Stimulated activated memory B cell treated with anti-CD40 and anti-IgM and Interleukin-4, amounts not matched to agents 10 μg/mL and 1 μg/mL and 100 μg/mL, for 72 hours (primary cell): ENCODE measurements at regions not wholly inside any gene's neighbourhood (a gene's known extent, or its start where the extent isn't known, plus 50 kb on each side); places are given as distances from the start of the nearest gene placed in this dataset.

ENCODE experiments used
- ATAC-seq: fragments of 150-1000 bp; cut with Tn5 transposase; 2 replicates; pipeline ENCODE4 v1.10.0; 2021
- H3K27ac Mint-ChIP-seq: one replicate; pipeline ENCODE4 v1.8.0; 2022; ENCODE audit warnings: mild to moderate bottlenecking, mixed read lengths
- H3K27me3 Mint-ChIP-seq: one replicate; pipeline ENCODE4 v1.8.0; 2022; ENCODE audit warnings: mixed read lengths
- H3K36me3 Mint-ChIP-seq: one replicate; pipeline ENCODE4 v1.8.0; 2022; ENCODE audit warnings: mixed read lengths
- H3K4me1 Mint-ChIP-seq: one replicate; pipeline ENCODE4 v1.8.0; 2022; ENCODE audit warnings: mixed read lengths
- H3K4me3 Mint-ChIP-seq: one replicate; pipeline ENCODE4 v1.8.0; 2022; ENCODE audit warnings: mild to moderate bottlenecking, moderate library complexity, mixed read lengths
- H3K9me3 Mint-ChIP-seq: one replicate; pipeline ENCODE4 v1.8.0; 2022; ENCODE audit warnings: mixed read lengths

DNA sequence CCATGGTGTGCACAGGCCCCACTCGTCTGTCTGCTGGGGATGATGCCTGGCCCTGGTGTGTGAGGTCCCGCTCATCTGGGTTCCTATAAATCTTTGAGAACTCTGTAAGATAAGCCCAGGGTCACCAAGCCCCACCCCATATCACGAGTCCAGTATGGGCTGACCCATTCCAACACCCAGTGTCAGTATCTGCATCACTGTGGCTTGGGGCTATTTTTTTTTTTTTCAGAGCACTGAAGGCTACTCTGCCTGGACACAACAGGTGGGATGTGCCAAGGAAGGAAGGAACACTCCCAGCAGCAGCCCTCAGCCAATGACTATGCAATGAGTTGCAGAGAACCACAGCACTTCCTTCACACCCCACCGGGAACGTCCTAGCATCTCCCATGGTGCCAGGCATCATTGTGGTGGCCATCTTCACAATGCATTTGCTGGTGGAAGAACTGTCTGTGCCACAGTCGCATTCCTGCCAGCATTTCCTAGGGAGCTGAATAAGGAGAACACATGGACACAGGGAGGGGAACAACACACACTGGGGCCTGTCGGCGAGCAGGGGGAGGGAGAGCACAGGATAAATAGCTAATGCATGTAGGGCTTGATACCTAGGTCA, 83.1 kb upstream of the TSHZ3 start:
- Mint-ChIP-seq H3K27me3 (no peaks in the 10 kb centered on the region), H3K27ac (no peak overlapping the region), H3K4me3 (no peak overlapping the region), H3K9me3 (peaks cover 13% of the 10 kb centered on the region), H3K36me3 (no peaks in the 10 kb centered on the region), H3K4me1 (no peaks in the 10 kb centered on the region)
- ATAC-seq = no peak

DNA sequence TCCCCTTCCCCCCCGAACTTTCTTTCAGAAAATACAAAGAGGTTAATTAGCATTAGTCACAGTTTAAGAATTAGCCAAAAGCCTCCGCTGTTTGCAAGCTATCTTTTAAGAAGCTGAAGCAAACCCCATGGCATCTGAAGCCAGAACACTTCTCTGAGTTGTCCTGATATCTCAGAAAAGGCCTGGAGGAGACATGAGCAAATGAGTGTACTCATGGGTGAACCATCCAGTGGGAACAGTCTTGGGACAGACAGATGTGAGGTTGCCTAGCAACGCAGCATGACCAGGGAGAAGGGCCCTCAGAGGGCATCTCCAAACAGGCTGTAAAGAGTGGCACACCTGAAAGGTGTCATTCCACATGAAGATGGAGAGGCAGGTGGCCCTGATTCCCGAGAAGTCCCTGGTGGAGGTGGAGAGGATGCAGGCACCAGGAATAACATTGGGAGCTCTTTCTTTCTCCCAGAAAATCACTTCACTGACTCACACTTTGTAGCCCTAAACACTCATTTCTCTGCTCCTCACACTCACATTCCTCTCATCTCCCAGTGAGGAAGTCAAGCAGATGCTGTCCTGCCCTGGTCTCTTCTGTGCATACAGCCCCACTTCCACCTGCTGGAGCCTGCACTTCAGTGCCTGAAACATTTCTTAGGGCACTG, 87.0 kb upstream of the TSHZ3 start:
- Mint-ChIP-seq H3K9me3 (peaks cover 16% of the 10 kb centered on the region), H3K27me3 (no peaks in the 10 kb centered on the region), H3K4me3 (no peak overlapping the region), H3K27ac (no peak overlapping the region), H3K36me3 (no peaks in the 10 kb centered on the region), H3K4me1 (no peaks in the 10 kb centered on the region)
- no peak for ATAC-seq

- Mint-ChIP-seq H3K36me3 (no peaks in the 10 kb centered on the region), H3K4me1 (no peaks in the 10 kb centered on the region), H3K27me3 (no peaks in the 10 kb centered on the region), H3K4me3 (no peak overlapping the region), H3K27ac (no peak overlapping the region), H3K9me3 (peaks cover 14% of the 10 kb centered on the region)
- ATAC-seq = no peak
These were observed 89.4 kb upstream of the TSHZ3 start for GRCh38 chr19:31438401-31439269.

DNA sequence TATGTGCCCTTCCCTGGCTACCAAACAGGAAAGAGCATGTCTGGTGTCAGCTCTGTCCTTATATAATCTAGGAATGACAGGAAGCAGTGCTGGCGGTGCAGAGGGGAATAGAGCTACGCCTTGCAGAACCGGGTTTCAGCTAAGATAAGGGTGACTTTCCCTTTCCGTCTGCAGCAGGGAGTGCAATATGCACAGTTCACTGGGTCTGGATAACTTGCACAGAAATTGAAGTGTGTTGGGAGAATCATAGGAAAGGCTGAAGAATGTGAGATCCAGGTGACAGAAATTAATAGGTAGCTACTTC, 90.0 kb upstream of the TSHZ3 start:
- ATAC-seq = no peak
- Mint-ChIP-seq H3K36me3 (no peaks in the 10 kb centered on the region), H3K9me3 (peaks cover 15% of the 10 kb centered on the region), H3K4me1 (no peaks in the 10 kb centered on the region), H3K4me3 (no peak overlapping the region), H3K27me3 (no peaks in the 10 kb centered on the region), H3K27ac (no peak overlapping the region)

- Mint-ChIP-seq H3K27ac (no peak overlapping the region), H3K4me1 (no peaks in the 10 kb centered on the region), H3K4me3 (no peak overlapping the region), H3K36me3 (no peaks in the 10 kb centered on the region), H3K9me3 (peaks cover 9% of the 10 kb centered on the region), H3K27me3 (no peaks in the 10 kb centered on the region)
- no peak for ATAC-seq
These were observed 95.7 kb upstream of the TSHZ3 start for GRCh38 chr19:31444931-31445330.

DNA sequence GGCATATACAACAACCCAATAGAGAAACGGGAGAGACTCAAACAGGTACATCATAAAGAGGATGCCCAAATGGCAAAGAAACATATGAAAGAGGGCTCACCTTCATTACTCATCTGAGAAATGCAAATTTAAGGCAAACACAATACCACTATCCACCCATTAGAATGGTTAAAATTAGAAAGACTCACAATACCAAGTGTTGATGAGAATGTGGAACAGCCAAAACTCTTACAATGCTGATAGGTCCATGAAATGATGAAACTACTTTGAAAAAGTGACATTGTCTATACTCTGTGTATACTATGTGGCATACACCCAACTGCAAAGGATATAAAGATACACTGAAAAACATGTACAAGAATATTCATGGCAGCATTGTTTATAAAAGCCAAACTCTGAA, 96.2 kb upstream of the TSHZ3 start:
- Mint-ChIP-seq H3K36me3 (no peaks in the 10 kb centered on the region), H3K4me1 (no peaks in the 10 kb centered on the region), H3K9me3 (peaks cover 13% of the 10 kb centered on the region), H3K27me3 (no peaks in the 10 kb centered on the region), H3K4me3 (no peak overlapping the region), H3K27ac (no peak overlapping the region)
- no peak for ATAC-seq

GRCh38 chr19:31448221-31448657, 99.0 kb upstream of the TSHZ3 start:
- Mint-ChIP-seq H3K9me3 (peaks cover 13% of the 10 kb centered on the region), H3K27me3 (no peaks in the 10 kb centered on the region), H3K36me3 (no peaks in the 10 kb centered on the region), H3K27ac (no peak overlapping the region), H3K4me3 (no peak overlapping the region), H3K4me1 (no peaks in the 10 kb centered on the region)
- ATAC-seq = no peak

GRCh38 chr19:31449379-31449778, 100.1 kb upstream of the TSHZ3 start:
- H3K36me3 Mint-ChIP-seq = no peaks in the 10 kb centered on the region

DNA sequence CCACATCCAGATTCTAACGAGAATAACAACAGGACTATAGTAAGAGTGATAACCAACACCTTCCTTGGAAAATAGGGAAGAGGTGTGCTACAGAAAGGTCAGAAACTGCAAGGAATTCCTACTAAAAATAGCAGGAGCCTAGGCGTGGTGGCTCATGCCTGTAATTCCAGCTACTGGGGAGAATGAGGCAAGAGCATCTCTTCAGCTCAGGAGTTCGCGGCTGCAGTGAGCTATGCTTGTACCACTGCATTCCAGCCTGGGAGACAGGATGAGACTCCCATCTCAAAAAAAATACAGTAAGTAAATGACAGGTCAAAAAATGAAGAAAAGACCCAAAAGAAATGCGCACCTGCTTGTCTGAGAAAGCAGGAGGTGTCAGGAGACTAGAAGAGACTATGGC, 101.5 kb upstream of the TSHZ3 start:
- peaks cover 7% of the 10 kb centered on the region for H3K9me3 Mint-ChIP-seq
- ATAC-seq = no peak
- H3K4me1 Mint-ChIP-seq = no peaks in the 10 kb centered on the region
- H3K36me3 Mint-ChIP-seq = no peaks in the 10 kb centered on the region
- H3K4me3 Mint-ChIP-seq = no peak overlapping the region
- no peak overlapping the region for H3K27ac Mint-ChIP-seq
- no peaks in the 10 kb centered on the region for H3K27me3 Mint-ChIP-seq

More at GRCh38 chr19:31449379-31449778, 100.1 kb upstream of the TSHZ3 start:
- Mint-ChIP-seq H3K4me1 (no peaks in the 10 kb centered on the region), H3K4me3 (no peak overlapping the region), H3K27ac (no peak overlapping the region), H3K9me3 (peaks cover 11% of the 10 kb centered on the region), H3K27me3 (no peaks in the 10 kb centered on the region)
- no peak for ATAC-seq

- no peak overlapping the region for H3K27ac Mint-ChIP-seq
- peaks cover 10% of the 10 kb centered on the region for H3K9me3 Mint-ChIP-seq
- ATAC-seq = no peak
- H3K4me1 Mint-ChIP-seq = no peaks in the 10 kb centered on the region
- no peaks in the 10 kb centered on the region for H3K36me3 Mint-ChIP-seq
- H3K4me3 Mint-ChIP-seq = no peak overlapping the region
- H3K27me3 Mint-ChIP-seq = no peaks in the 10 kb centered on the region
These were observed 102.6 kb upstream of the TSHZ3 start for GRCh38 chr19:31451686-31452330.

DNA sequence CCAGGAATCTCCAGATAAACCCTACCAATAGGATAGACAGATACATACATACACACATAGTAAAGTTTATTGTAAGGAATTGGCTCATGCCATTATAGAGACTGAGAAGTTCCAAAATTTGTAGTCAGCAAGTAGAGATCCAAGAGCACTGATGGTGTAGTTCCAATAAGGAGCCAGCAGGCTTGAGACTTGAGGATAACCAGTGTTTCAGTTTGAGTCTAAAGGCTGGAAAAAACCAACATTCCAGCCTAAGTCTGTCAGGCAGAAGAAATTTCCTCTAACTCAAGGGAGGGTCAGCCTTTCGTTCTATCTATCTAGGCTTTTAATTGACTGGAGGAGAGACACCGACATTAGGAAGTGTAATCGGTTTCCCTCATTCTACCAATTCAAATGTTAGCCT, 110.2 kb upstream of the TSHZ3 start:
- no peaks in the 10 kb centered on the region for H3K36me3 Mint-ChIP-seq
- H3K27me3 Mint-ChIP-seq = no peaks in the 10 kb centered on the region
- no peaks in the 10 kb centered on the region for H3K4me1 Mint-ChIP-seq
- ATAC-seq = no peak
- no peak overlapping the region for H3K27ac Mint-ChIP-seq
- H3K4me3 Mint-ChIP-seq = no peak overlapping the region
- H3K9me3 Mint-ChIP-seq = peaks cover 8% of the 10 kb centered on the region

GRCh38 chr19:31461814-31462539, 112.7 kb upstream of the TSHZ3 start:
- Mint-ChIP-seq H3K27me3 (no peaks in the 10 kb centered on the region), H3K4me1 (no peaks in the 10 kb centered on the region), H3K4me3 (no peak overlapping the region), H3K27ac (no peak overlapping the region), H3K36me3 (no peaks in the 10 kb centered on the region), H3K9me3 (peaks cover 3% of the 10 kb centered on the region)
- no peak for ATAC-seq

DNA sequence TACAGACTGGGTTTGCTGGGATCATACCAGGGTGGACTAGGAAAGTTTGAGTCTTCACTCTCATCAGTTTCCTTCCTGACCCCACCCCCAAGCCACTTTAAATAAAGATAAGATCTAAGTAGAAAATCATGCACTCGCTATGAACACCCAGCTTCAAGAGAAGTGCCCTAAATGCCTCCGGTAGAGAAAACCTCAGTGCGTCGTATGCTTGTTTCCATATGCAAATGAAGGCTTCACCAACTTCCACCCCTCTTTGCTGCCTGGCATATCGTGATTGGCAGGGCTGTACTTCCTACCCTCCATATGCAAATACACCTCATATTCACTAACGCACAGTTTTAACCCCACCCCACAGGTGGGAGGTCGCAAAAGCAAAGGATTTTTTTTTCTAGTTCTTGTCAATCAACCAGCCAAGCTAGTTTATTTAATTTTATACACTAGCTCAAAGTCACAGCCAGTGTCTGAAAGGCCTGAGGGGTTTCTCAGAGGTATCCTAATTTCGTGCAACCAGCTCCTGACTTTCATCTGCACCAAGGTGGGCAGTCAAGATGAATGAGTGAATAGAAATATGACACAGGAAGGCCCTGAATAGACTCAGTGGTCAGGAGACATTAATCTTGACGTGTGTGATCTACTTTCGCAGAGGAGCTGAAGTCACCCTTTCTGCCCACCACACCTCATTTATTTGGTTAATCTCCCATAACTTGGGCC, 121.1 kb upstream of the TSHZ3 start:
- no peak for ATAC-seq

GRCh38 chr19:31470952-31471351, 121.7 kb upstream of the TSHZ3 start:
- Mint-ChIP-seq H3K27me3 (no peaks in the 10 kb centered on the region), H3K36me3 (no peaks in the 10 kb centered on the region), H3K4me3 (no peak overlapping the region), H3K9me3 (peaks cover 3% of the 10 kb centered on the region), H3K27ac (no peak overlapping the region), H3K4me1 (no peaks in the 10 kb centered on the region)
- ATAC-seq = no peak

More for the DNA sequence above, 121.1 kb upstream of the TSHZ3 start:
- H3K27ac Mint-ChIP-seq = no peak overlapping the region
- H3K4me1 Mint-ChIP-seq = no peaks in the 10 kb centered on the region
- no peak overlapping the region for H3K4me3 Mint-ChIP-seq
- H3K9me3 Mint-ChIP-seq = peaks cover 3% of the 10 kb centered on the region
- H3K27me3 Mint-ChIP-seq = no peaks in the 10 kb centered on the region
- no peaks in the 10 kb centered on the region for H3K36me3 Mint-ChIP-seq
